NCI-H2227 treated with DMSO at 0.1 percent for 48 hours (cell line): ENCODE measurements at regions not wholly inside any gene's neighbourhood (a gene's known extent, or its start where the extent isn't known, plus 50 kb on each side); places are given as distances from the start of the nearest gene placed in this dataset.

Experiments used
- DNase-seq: peaks from one replicate; lab custom pipeline; 2025; lab: John Stamatoyannopoulos, UW

- no peak for DNase-seq
Measured at GRCh38 chr4:163582703-163583102, 88.2 kb downstream of the TMA16 start.

DNA sequence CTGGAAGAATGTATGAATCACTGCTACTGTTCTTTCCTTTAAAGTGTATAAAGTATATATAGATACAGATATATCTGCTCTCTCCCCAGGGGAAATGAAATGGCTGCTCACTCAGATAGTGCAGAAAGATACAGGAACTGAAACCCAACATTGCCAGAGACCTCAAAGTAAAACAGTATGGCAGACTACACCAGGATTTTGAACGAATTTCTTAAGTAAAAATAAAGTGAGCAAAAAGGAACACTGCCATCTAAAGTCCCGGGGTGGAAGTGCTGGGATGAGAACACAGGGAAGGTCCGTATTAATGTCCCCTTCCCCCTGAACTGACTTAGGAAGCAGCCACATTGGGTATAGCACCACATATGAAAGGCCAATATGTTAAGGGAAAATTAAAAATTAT is 93.4 kb downstream of the TMA16 start:
- DNase-seq, result no peak

DNA sequence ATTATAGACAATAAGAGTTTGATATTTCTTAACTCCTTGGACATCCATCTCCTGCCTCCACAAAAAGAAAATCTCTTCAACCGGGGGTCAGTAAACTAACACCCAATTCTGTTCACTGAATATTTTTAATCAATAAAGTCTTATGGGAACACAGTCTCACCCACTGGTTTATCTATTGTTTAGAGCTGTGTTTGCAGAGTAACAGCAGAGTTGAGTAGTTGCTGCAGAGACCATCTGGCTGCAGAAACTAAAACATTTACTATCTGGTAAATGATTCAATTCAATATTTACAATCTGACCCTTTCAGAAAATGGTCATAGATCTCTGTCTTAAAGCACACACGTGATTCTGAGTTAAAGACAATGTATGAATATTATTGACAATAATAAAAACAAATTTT is 94.0 kb downstream of the TMA16 start:
- no peak for DNase-seq

DNA sequence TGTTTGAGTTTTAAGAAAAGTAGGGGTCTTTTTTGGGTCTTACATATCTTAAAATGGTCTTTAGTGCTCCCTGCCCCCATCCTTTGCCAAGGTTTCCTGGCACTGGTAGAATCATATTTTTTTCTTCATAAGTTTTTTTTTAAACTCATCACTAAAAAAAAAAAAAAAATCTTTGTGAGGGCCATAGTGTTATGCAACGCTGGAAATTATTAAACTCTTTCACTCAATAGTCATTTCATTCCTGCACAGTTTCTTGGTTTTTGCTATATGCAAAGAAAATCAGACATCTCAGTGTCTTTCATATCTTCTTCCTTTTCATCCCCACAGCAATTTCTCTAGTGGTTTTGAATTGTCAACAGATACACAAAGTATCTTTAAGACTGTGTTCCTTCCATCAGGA is 95.6 kb downstream of the TMA16 start:
- no peak for DNase-seq

- no peak for DNase-seq
Measured at GRCh38 chr4:163590619-163591264, 96.3 kb downstream of the TMA16 start.

- DNase-seq, result no peak
Measured at GRCh38 chr4:163591614-163592020, 97.1 kb downstream of the TMA16 start.

GRCh38 chr4:163592212-163592611 is 97.7 kb downstream of the TMA16 start:
- DNase-seq, result no peak

GRCh38 chr4:163595580-163595979 is 101.1 kb downstream of the TMA16 start:
- DNase-seq, result no peak

DNA sequence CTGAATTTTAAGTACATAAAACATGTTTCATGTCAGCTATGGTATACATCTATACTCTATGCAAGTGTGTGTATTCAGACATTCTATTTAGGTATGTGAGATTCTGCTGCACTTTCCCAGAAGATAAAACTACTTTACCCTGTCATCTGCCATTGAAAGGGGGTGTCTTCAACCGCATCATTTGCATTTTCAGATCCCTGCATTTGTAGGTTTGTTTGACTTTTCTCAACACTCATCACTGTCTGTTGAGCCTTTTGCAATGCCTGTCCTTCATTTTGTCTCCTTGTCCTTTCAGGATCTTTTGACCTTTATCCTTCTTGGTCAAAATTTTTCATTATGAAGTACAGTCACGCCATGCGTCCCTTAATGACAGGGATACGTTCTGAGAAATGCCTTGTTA is 103.5 kb downstream of the TMA16 start:
- DNase-seq, result no peak

DNA sequence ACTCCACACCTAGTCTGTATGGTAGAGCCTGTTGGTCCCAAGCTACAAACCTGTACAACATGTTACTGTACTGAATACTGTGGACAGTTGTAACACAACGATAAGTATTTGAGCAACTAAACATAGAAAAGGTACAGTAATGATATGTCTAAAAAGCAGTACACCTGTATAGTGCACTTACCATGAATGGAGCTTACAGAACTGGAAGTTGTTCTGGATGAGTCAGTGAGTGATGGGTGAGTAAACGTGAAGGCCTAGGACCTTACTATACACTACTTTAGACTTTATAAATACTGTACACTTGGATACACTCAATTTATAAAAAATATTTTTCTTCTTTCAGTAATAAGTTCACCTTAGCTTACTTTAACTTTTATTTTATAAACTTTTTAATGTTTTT is 104.0 kb downstream of the TMA16 start:
- DNase-seq, result no peak

DNA sequence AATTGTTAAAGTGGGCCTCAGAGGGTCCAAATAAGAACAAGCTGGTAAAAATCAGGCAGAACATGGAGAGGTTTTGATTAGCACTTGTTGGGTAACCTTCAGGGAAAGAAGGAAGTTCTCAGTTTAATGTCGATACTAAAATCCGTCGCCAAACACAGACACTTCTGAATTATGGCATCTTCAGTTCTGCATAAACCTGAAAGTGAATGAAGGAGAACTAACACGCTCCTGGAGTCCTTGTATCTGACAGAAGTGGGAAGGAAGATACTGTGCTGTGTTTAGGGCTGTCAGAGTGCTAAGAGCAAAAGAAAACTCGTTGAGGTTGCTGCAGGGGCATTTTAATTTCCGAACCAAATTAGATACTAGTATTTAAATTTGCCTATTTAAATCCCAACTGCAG is 106.2 kb downstream of the TMA16 start:
- no peak for DNase-seq

GRCh38 chr4:163603257-163603656 is 108.8 kb downstream of the TMA16 start:
- DNase-seq, result no peak

DNA sequence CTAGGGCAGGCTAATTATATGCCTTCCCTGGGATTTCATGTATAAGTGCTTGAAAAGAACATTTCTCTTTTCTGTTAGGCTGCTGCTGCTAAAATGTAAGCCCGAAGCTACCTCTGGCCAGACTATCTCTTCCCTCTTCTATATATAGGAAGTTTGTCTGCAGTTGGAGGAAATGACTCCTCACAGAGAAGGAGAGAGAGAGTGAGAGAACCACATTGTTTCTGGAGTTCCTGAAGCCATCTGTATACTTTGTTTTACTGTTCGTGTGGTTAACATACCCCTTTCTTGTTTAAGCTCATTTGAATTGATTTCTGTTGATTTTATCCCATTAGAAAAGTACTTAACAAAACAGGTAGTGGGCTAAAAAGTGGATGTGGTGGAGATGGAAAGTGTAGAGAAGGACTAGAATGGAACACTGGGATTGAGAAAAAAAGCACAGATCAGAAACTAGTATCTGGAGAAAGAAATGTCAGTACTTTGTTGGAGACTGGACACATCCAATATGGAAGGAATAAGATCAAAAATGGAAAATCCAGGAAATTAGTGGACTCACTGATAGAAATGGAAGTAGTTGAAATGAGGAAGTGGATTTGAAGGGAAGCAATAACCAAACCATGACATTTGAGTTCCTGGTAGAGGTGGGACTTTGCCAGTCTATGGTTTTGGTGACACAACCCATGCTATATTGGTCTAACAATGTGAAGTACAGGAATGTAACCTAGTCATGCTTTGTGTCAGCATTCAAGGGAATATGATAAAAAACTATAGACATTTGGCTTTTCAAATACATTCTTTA is 112.6 kb downstream of the TMA16 start:
- DNase-seq, result no peak

GRCh38 chr4:163609019-163609418 is 114.5 kb downstream of the TMA16 start:
- DNase-seq, result no peak

- DNase-seq, result no peak
Measured at GRCh38 chr4:163610648-163611047, 116.2 kb downstream of the TMA16 start.

DNA sequence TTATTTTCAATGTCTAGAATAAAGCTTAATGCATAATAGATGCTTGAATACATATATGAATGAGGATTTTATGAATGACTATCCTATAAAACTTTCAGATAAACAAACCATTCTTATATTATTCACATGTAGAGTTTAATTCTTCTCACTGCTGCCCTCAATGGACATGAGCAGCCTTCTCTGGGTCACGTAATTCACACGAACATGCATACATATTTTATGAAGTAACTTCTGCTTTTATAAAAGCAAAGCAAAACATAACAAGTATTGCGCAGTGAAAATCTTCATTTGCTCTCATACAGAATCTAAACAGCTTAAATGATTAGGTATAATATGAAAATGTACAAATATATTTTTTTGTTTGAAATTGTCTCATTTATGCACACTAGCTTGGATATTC is 116.7 kb downstream of the TMA16 start:
- DNase-seq, result no peak

DNA sequence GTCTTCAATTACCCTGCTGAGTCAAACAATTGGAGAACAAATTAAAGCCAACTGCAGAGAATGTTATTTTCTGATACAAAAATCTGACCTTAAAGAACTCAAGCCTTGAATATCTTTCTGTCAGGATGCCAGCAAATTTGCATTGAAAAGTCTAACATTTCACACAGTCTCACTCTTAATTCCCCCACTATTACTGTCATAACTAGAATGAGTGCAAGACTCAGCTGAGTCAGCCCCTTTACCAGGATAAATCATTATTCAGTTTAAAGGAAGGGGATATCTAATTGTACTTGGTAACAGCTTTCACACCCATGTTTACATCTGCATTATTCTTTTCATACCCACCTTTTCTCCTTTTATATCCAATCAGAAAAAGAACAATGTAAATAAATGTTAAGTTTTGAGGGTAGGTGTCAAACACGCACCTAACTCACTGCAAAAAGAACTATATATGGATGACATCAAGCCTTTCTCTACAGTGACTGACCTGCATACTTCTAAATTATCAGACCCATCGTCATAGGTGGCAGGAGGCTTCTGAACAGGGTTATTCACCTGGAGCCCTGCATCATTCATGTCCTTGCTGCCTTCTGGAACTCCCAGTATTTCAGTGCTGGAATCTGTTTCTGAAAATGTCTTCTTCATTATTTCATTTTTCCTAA is 117.4 kb downstream of the TMA16 start:
- no peak for DNase-seq

DNA sequence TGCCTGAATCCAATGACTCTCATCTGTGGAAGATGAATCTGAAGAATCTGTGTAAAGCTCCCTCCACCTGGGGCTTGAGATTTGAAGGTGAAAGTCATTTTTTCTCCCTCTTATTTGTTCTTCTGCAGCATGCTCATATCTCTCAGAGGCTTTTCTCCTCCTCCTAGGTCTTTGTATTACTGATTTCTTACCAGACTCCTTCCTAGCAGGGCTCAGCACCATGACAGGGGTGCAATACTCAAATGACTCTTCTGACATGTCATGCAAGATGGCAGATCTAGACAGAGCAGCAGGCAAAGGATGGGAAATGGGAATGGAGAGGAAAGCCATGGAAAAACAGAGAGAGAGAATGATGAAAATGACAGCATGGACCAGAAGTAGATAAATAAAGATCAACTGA is 118.3 kb downstream of the TMA16 start:
- no peak for DNase-seq

DNA sequence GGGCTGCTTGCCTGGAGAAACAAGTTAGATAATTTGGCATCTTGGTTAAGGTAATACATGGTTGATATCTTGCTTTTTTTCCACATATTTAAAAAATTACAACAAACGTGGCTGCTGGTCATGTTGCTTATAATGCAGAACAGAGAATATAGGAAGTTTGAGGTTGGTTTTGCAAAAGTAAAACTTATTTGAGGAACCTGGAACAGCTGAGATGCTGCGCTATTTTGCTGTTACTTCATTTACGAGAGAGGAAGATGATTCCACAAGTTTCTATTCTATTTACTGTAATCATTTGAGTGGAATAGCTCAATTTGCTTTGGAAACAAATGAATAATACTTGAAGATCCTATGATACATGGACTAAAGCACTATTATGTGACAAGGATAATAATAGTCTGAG is 118.9 kb downstream of the TMA16 start:
- no peak for DNase-seq

DNA sequence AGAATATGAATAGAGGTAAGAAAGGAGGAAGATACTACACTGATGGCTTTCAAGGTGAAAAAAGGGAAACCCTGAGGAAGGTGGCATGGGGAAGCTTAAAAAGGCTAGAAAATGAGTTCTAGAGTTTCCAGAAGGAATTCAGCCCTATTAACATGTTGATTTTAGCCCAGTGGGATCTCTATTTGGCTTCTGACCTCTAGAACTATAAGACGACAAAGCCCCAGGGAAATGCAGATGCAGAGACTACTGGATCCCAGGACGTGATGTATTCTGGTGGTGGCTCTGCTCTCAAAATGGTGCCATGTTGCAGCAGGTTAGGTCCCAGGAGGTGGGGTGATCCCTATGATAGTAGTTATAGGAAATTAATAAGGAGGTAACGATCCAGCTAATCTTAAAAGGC is 120.4 kb downstream of the TMA16 start:
- no peak for DNase-seq

GRCh38 chr4:163618845-163619244 is 124.4 kb downstream of the TMA16 start:
- no peak for DNase-seq

DNA sequence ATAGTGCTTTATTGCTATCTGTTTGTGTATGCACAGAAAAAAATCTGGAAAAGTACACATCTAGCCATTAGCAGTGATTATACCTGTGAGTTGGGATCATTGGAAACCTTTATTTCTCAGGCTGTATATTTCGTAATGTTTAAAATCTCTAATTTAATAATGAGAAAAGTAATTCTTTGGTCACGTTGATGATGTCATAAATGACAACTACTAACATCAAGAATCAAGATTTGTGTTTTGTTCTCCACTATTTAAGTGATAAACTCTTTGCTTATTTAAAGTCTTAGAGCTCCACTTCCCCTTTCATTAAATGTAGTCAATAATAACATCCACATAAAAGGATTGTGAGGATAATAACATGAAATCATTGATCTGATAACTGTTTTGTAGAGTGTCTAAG is 126.2 kb downstream of the TMA16 start:
- DNase-seq, result no peak

GRCh38 chr4:163621821-163622220 is 127.3 kb downstream of the TMA16 start:
- DNase-seq, result no peak
